ENCODE measurements at regions not wholly inside any gene's neighbourhood (a gene's known extent, or its start where the extent isn't known, plus 50 kb on each side); places are given as distances from the start of the nearest gene placed in this dataset.

- WGBS (ENCODE audit: insufficient coverage): no CpG with 5 or more reads among the region's 2 CpGs
- CTCF ChIA-PET: no interaction called here
- Mint-ChIP-seq H3K9me3 (ENCODE audit: insufficient read depth) (peaks cover 3% of the 10 kb centered on the region), H3K27me3 (no peaks in the 10 kb centered on the region), H3K27ac (no peak overlapping the region), H3K4me1 (no peaks in the 10 kb centered on the region), H3K4me3 (no peak overlapping the region)
- H3K9me3 ChIP-seq (ENCODE audit: control extremely low read depth in 1 of 3, control insufficient read depth in 2 of 3, insufficient read depth in 1 of 3, low read length in 2 of 3): no peaks in the 10 kb centered on the region
- no peaks in the 10 kb centered on the region for H3K79me2 ChIP-seq (ENCODE audit: control insufficient read depth, insufficient read depth, low read length)
- POLR2A ChIA-PET: no interaction called here
- DNase-seq: no peak
- no peak overlapping the region for H3K4me3 ChIP-seq (ENCODE audit: control extremely low read depth in 1 of 5, extremely low read depth in 1 of 5, insufficient read depth in 1 of 5, low read depth in 2 of 5, low read length in 4 of 5)
- no peak overlapping the region for H3K4me2 ChIP-seq (replicated peaks; ENCODE audit: low read depth, low read length, poor library complexity, severe bottlenecking)
- no peak overlapping the region for H3K27ac ChIP-seq (ENCODE audit: low read length in 2 of 2)
- H4K20me1 ChIP-seq (ENCODE audit: control insufficient read depth, insufficient read depth, low read length, poor library complexity, severe bottlenecking): no peaks in the 10 kb centered on the region
- no peak overlapping the region for H3K9ac ChIP-seq (ENCODE audit: low read length)
- no peak overlapping the region for H2AFZ ChIP-seq (ENCODE audit: insufficient read depth, low read depth, low read length, poor library complexity, severe bottlenecking)
- H3K4me1 ChIP-seq (ENCODE audit: control insufficient read depth in 2 of 2, insufficient read depth in 2 of 2, low read length in 2 of 2): no peaks in the 10 kb centered on the region
- intact Hi-C loops (cut with micrococcal nuclease): no loop called here
- ATAC-seq (ENCODE audit: low read depth): no peak
- H3K36me3 ChIP-seq (replicated peaks in 1 of 2; ENCODE audit: control extremely low read depth in 1 of 2, control insufficient read depth in 1 of 2, extremely low read depth in 1 of 2, insufficient read depth in 2 of 2, low read length in 1 of 2): no peaks in the 10 kb centered on the region
- H3K27me3 ChIP-seq (replicated peaks in 1 of 4; ENCODE audit: control extremely low read depth in 1 of 4, control insufficient read depth in 3 of 4, insufficient read depth in 4 of 4, low read length in 3 of 4): no peaks in the 10 kb centered on the region
- TF ChIP-seq EZH2 (IDR thresholded peaks at IDR 0.05; ENCODE audit: borderline replicate concordance, insufficient read depth, low read depth, low read length, poor library complexity, severe bottlenecking): no peak
- no peak for TF ChIP-seq CTCF (IDR thresholded peaks at IDR 0.05)
These were observed 441.1 kb downstream of the MEIS1 start for GRCh38 chr2:66875941-66876462.

GRCh38 chr2:66885775-66886383 is 451.0 kb downstream of the MEIS1 start:
- whole genome bisulfite sequencing (ENCODE audit: insufficient coverage): 100% methylated on average over 1 of the region's 2 CpGs
- Histone ChIP-seq H3K36me3 (replicated peaks in 1 of 2; ENCODE audit: control extremely low read depth in 1 of 2, control insufficient read depth in 1 of 2, extremely low read depth in 1 of 2, insufficient read depth in 2 of 2, low read length in 1 of 2) (no peaks in the 10 kb centered on the region), H3K27ac (ENCODE audit: low read length in 2 of 2) (no peak overlapping the region), H3K4me2 (replicated peaks; ENCODE audit: low read depth, low read length, poor library complexity, severe bottlenecking) (no peak overlapping the region), H2AFZ (ENCODE audit: insufficient read depth, low read depth, low read length, poor library complexity, severe bottlenecking) (no peak overlapping the region), H3K79me2 (ENCODE audit: control insufficient read depth, insufficient read depth, low read length) (no peaks in the 10 kb centered on the region), H3K4me1 (ENCODE audit: control insufficient read depth in 2 of 2, insufficient read depth in 2 of 2, low read length in 2 of 2) (no peaks in the 10 kb centered on the region), H3K9ac (ENCODE audit: low read length) (no peak overlapping the region), H3K27me3 (replicated peaks in 1 of 4; ENCODE audit: control extremely low read depth in 1 of 4, control insufficient read depth in 3 of 4, insufficient read depth in 4 of 4, low read length in 3 of 4) (no peaks in the 10 kb centered on the region), H3K4me3 (ENCODE audit: control extremely low read depth in 1 of 5, extremely low read depth in 1 of 5, insufficient read depth in 1 of 5, low read depth in 2 of 5, low read length in 4 of 5) (no peak overlapping the region), H3K9me3 (ENCODE audit: control extremely low read depth in 1 of 3, control insufficient read depth in 2 of 3, insufficient read depth in 1 of 3, low read length in 2 of 3) (no peaks in the 10 kb centered on the region), H4K20me1 (ENCODE audit: control insufficient read depth, insufficient read depth, low read length, poor library complexity, severe bottlenecking) (no peaks in the 10 kb centered on the region)
- no peak for TF ChIP-seq CTCF (IDR thresholded peaks at IDR 0.05)
- no peak for TF ChIP-seq EZH2 (IDR thresholded peaks at IDR 0.05; ENCODE audit: borderline replicate concordance, insufficient read depth, low read depth, low read length, poor library complexity, severe bottlenecking)
- ChIA-PET POLR2A (no interaction called here), CTCF (no interaction called here)
- H3K27me3 Mint-ChIP-seq: no peaks in the 10 kb centered on the region
- H3K27ac Mint-ChIP-seq: no peak overlapping the region
- DNase-seq (no peak), ATAC-seq (ENCODE audit: low read depth) (no peak)
- no peaks in the 10 kb centered on the region for H3K4me1 Mint-ChIP-seq
- intact Hi-C loops (cut with micrococcal nuclease): no loop called here
- no peak overlapping the region for H3K4me3 Mint-ChIP-seq
- H3K9me3 Mint-ChIP-seq (ENCODE audit: insufficient read depth): peaks cover 9% of the 10 kb centered on the region
